AG04450 (cell line): ENCODE measurements at regions not wholly inside any gene's neighbourhood (a gene's known extent, or its start where the extent isn't known, plus 50 kb on each side); places are given as distances from the start of the nearest gene placed in this dataset.

Source experiments
- CTCF ChIA-PET: fragments of 300-600, 350-600 bp; formaldehyde crosslinking; extraction: SDS; loops from one replicate; lab custom pipeline; 2022; ENCODE audit warnings: antibody characterized with exemption, inconsistent platforms; lab: Charles Lee
- POLR2A ChIA-PET: fragments of 350-600 bp; formaldehyde crosslinking; extraction: SDS; loops from one replicate; lab custom pipeline; 2021; ENCODE audit warnings: antibody characterized with exemption, inconsistent platforms; lab: Yijun Ruan, JAX
- DNase-seq: peaks from one replicate; pipeline ENCODE4 v3.0.0-alpha.2; 2011; ENCODE audit warnings: low read depth, low spot score
- H3K27ac ChIP-seq: one replicate; pipeline ENCODE4 v1.5.1; 2012; ENCODE audit warnings: low read depth, low read length, control low read depth
- H3K27me3 ChIP-seq: one replicate; pipeline ENCODE4 v1.6.0; 2012; ENCODE audit warnings: low read length; ENCODE audit not compliant: control insufficient read depth, insufficient read depth
- H3K4me3 ChIP-seq: 2 replicates; pipeline ENCODE4 v1.5.1; 2011; ENCODE audit warnings: mild to moderate bottlenecking, low read depth, low read length, control low read depth
- H3K9me3 ChIP-seq: 2 replicates; pipeline ENCODE4 v1.5.1; 2012; ENCODE audit warnings: low read length; ENCODE audit not compliant: control insufficient read depth, insufficient read depth
- CTCF ChIP-seq: IDR thresholded peaks from 2 replicates; pipeline ENCODE4 v1.5.1; 2011; ENCODE audit warnings: low read depth, low read length, control low read depth, inconsistent platforms

GRCh38 chr4:79584902-79585301, 176.9 kb upstream of the GK2 start:
- no peak for TF ChIP-seq CTCF
- no peak for DNase-seq
- ChIA-PET POLR2A (no interaction called here), CTCF (no interaction called here)
- H3K4me3 ChIP-seq, result no peak overlapping the region
- no peaks in the 10 kb centered on the region for H3K9me3 ChIP-seq
- H3K27me3 ChIP-seq, result no peaks in the 10 kb centered on the region
- no peak overlapping the region for H3K27ac ChIP-seq

- H3K9me3 ChIP-seq, result no peaks in the 10 kb centered on the region
- ChIA-PET POLR2A (no interaction called here), CTCF (no interaction called here)
- no peak overlapping the region for H3K27ac ChIP-seq
- DNase-seq, result no peak
- H3K27me3 ChIP-seq, result no peaks in the 10 kb centered on the region
- no peak for TF ChIP-seq CTCF
- H3K4me3 ChIP-seq, result no peak overlapping the region
These were observed 176.3 kb upstream of the GK2 start for GRCh38 chr4:79584352-79584751.

GRCh38 chr4:79578606-79579005, 170.6 kb upstream of the GK2 start:
- no peak overlapping the region for H3K4me3 ChIP-seq
- H3K9me3 ChIP-seq, result no peaks in the 10 kb centered on the region
- H3K27ac ChIP-seq, result no peak overlapping the region
- ChIA-PET POLR2A (no interaction called here), CTCF (interaction anchor here (0.5 kb wide), 1 partner anchor 1888 kb away, joined by 4 read pairs; no protein-coding TSS in a partner anchor)
- TF ChIP-seq CTCF, result no peak
- no peak for DNase-seq
- H3K27me3 ChIP-seq, result no peaks in the 10 kb centered on the region

- CTCF ChIA-PET, result interaction anchor here (0.6 to 1.5 kb wide), 5 partner anchors 11 to 624 kb away, joined by 3 to 7 read pairs (median 4); no protein-coding TSS in a partner anchor
- DNase-seq, result no peak
- Histone ChIP-seq H3K27me3 (no peaks in the 10 kb centered on the region), H3K4me3 (no peak overlapping the region), H3K9me3 (no peaks in the 10 kb centered on the region), H3K27ac (no peak overlapping the region)
- POLR2A ChIA-PET, result no interaction called here
- peak; percentile 56 for TF ChIP-seq CTCF
These were observed 168.4 kb upstream of the GK2 start for GRCh38 chr4:79576429-79576753.

- ChIA-PET CTCF (interaction anchor here (0.6 to 1.5 kb wide), 5 partner anchors 11 to 623 kb away, joined by 3 to 7 read pairs (median 4); no protein-coding TSS in a partner anchor), POLR2A (no interaction called here)
- Histone ChIP-seq H3K27me3 (no peaks in the 10 kb centered on the region), H3K9me3 (no peaks in the 10 kb centered on the region), H3K27ac (no peak overlapping the region), H3K4me3 (no peak overlapping the region)
- DNase-seq, result no peak
- TF ChIP-seq CTCF, result no peak
These were observed 167.8 kb upstream of the GK2 start for GRCh38 chr4:79575709-79576428.
